DOHH2 (cell line): ENCODE measurements at regions not wholly inside any gene's neighbourhood (a gene's known extent, or its start where the extent isn't known, plus 50 kb on each side); places are given as distances from the start of the nearest gene placed in this dataset.

Experiments
- H3F3A ChIP-seq: fragments of 200-600 bp; sonication (generic), shearing (Covaris generic); 2 replicates; pipeline ENCODE4 v1.6.0; 2016; ENCODE audit warnings: antibody characterized with exemption, mild to moderate bottlenecking; ENCODE audit not compliant: control insufficient read depth, insufficient read depth
- H3K27ac ChIP-seq: fragments of 200-600 bp; sonication (generic); 2 replicates; pipeline ENCODE4 v1.5.1; 2014; ENCODE audit warnings: low read depth, mild to moderate bottlenecking, low read length, moderate library complexity
- H3K27me3 ChIP-seq: fragments of 200-600 bp; sonication (generic); 2 replicates; pipeline ENCODE4 v1.6.1; 2014; ENCODE audit warnings: mild to moderate bottlenecking, low read length, mixed read lengths; ENCODE audit not compliant: control insufficient read depth
- H3K36me3 ChIP-seq: fragments of 200-600 bp; sonication (generic); 2 replicates; pipeline ENCODE4 v1.6.1; 2014; ENCODE audit warnings: mild to moderate bottlenecking, low read length, moderate library complexity, mixed read lengths; ENCODE audit not compliant: control insufficient read depth
- H3K4me1 ChIP-seq: fragments of 200-600 bp; sonication (generic); 2 replicates; pipeline ENCODE4 v1.6.1; 2014; ENCODE audit warnings: mild to moderate bottlenecking, low read length, mixed read lengths; ENCODE audit not compliant: control insufficient read depth
- H3K4me2 ChIP-seq: fragments of 200-600 bp; sonication (generic); 2 replicates; pipeline ENCODE4 v1.6.0; 2014; ENCODE audit warnings: mild to moderate bottlenecking, low read length, moderate library complexity
- H3K4me3 ChIP-seq: fragments of 200-600 bp; sonication (generic); 2 replicates; pipeline ENCODE4 v1.5.1; 2014; ENCODE audit warnings: mild to moderate bottlenecking, low read length, mixed read lengths
- H3K79me2 ChIP-seq: fragments of 200-600 bp; sonication (generic); 2 replicates; pipeline ENCODE4 v1.6.1; 2014; ENCODE audit warnings: mild to moderate bottlenecking, low read length, mixed read lengths; ENCODE audit not compliant: control insufficient read depth
- H3K9me2 ChIP-seq: fragments of 200-600 bp; sonication (generic); replicated peaks from 2 replicates; pipeline ENCODE4 v1.6.1; 2014; ENCODE audit warnings: mild to moderate bottlenecking, low read length, mixed read lengths; ENCODE audit not compliant: control insufficient read depth
- H3K9me3 ChIP-seq: fragments of 200-600 bp; sonication (generic); 2 replicates; pipeline ENCODE4 v1.6.1; 2014; ENCODE audit warnings: antibody characterized with exemption, low read length, mixed read lengths; ENCODE audit not compliant: control insufficient read depth, insufficient read depth
- H4K20me1 ChIP-seq: fragments of 200-600 bp; sonication (generic); 2 replicates; pipeline ENCODE4 v1.6.0; 2014; ENCODE audit warnings: low read depth, mild to moderate bottlenecking, antibody characterized with exemption, low read length, moderate library complexity; ENCODE audit not compliant: control insufficient read depth, insufficient read depth
- CTCF ChIP-seq: fragments of 200-600 bp; sonication (generic); IDR thresholded peaks from one replicate; pipeline ENCODE4 v1.5.1; 2014; ENCODE audit warnings: antibody characterized with exemption, mild to moderate bottlenecking, low read depth, low read length; ENCODE audit not compliant: poor library complexity, severe bottlenecking
- EZH2phosphoT487 ChIP-seq: fragments of 200-600 bp; sonication (generic); IDR thresholded peaks from 2 replicates; pipeline ENCODE4 v1.6.1; 2017; ENCODE audit warnings: borderline replicate concordance, mild to moderate bottlenecking, antibody characterized with exemption, low read length, moderate library complexity, mixed read lengths

- no peaks in the 10 kb centered on the region for H3K79me2 ChIP-seq
- H3K9me2 ChIP-seq, result no peaks in the 10 kb centered on the region
- no peaks in the 10 kb centered on the region for H3K4me1 ChIP-seq
- 0 out of 2 replicates have a peak, but pooled peaks cover 2% of the 10 kb centered on the region for H3K27me3 ChIP-seq
- no peaks in the 10 kb centered on the region for H3K9me3 ChIP-seq
- H3K36me3 ChIP-seq, result no peaks in the 10 kb centered on the region
- H3K4me2 ChIP-seq, result no peak overlapping the region
- no peak overlapping the region for H3K27ac ChIP-seq
- no peak for TF ChIP-seq EZH2phosphoT487
- no peak for TF ChIP-seq CTCF
- H4K20me1 ChIP-seq, result no peaks in the 10 kb centered on the region
- no peaks in the 10 kb centered on the region for H3F3A ChIP-seq
- H3K4me3 ChIP-seq, result no peak overlapping the region
Observed at GRCh38 chr2:182621810-182622209, 94.2 kb upstream of the DNAJC10 start.

GRCh38 chr2:182622231-182622630 lies 93.8 kb upstream of the DNAJC10 start:
- H4K20me1 ChIP-seq, result no peaks in the 10 kb centered on the region
- H3K27me3 ChIP-seq, result 0 out of 2 replicates have a peak, but pooled peaks cover 2% of the 10 kb centered on the region
- H3K4me2 ChIP-seq, result no peak overlapping the region
- H3K36me3 ChIP-seq, result no peaks in the 10 kb centered on the region
- H3F3A ChIP-seq, result no peaks in the 10 kb centered on the region
- H3K79me2 ChIP-seq, result no peaks in the 10 kb centered on the region
- no peaks in the 10 kb centered on the region for H3K9me2 ChIP-seq
- H3K27ac ChIP-seq, result no peak overlapping the region
- no peak for TF ChIP-seq EZH2phosphoT487
- no peak for TF ChIP-seq CTCF
- H3K4me1 ChIP-seq, result no peaks in the 10 kb centered on the region
- H3K4me3 ChIP-seq, result no peak overlapping the region
- no peaks in the 10 kb centered on the region for H3K9me3 ChIP-seq

- Histone ChIP-seq H3K9me3 (no peaks in the 10 kb centered on the region), H3K9me2 (no peaks in the 10 kb centered on the region), H3K4me2 (no peak overlapping the region), H3K27ac (no peak overlapping the region), H3F3A (no peaks in the 10 kb centered on the region), H3K79me2 (no peaks in the 10 kb centered on the region), H4K20me1 (no peaks in the 10 kb centered on the region), H3K4me3 (no peak overlapping the region), H3K4me1 (no peaks in the 10 kb centered on the region), H3K36me3 (no peaks in the 10 kb centered on the region), H3K27me3 (0 out of 2 replicates have a peak, but pooled peaks cover 2% of the 10 kb centered on the region)
- TF ChIP-seq EZH2phosphoT487 (no peak), CTCF (no peak)
Observed at GRCh38 chr2:182625814-182626213, 90.2 kb upstream of the DNAJC10 start.

GRCh38 chr2:182628916-182629315 lies 87.1 kb upstream of the DNAJC10 start:
- TF ChIP-seq CTCF (no peak), EZH2phosphoT487 (no peak)
- Histone ChIP-seq H3K79me2 (no peaks in the 10 kb centered on the region), H3F3A (no peaks in the 10 kb centered on the region), H3K36me3 (no peaks in the 10 kb centered on the region), H3K4me3 (no peak overlapping the region), H4K20me1 (no peaks in the 10 kb centered on the region), H3K27ac (no peak overlapping the region), H3K9me2 (no peaks in the 10 kb centered on the region), H3K4me1 (no peaks in the 10 kb centered on the region), H3K27me3 (peaks cover 5% of the 10 kb centered on the region; the same call in 1 of the 2 replicates), H3K9me3 (no peaks in the 10 kb centered on the region), H3K4me2 (no peak overlapping the region)
